ENCODE measurements at regions not wholly inside any gene's neighbourhood (a gene's known extent, or its start where the extent isn't known, plus 50 kb on each side); places are given as distances from the start of the nearest gene placed in this dataset.

- TF ChIP-seq EZH2phosphoT487 (IDR thresholded peaks at IDR 0.05; ENCODE audit: low read depth) (no peak), CTCF (IDR thresholded peaks at IDR 0.05; ENCODE audit: low read depth, low read length) (no peak)
- H3K9ac ChIP-seq (ENCODE audit: low read length), result no peak overlapping the region
- H3K4me3 ChIP-seq (ENCODE audit: low read length), result no peak overlapping the region
- H3K79me2 ChIP-seq (ENCODE audit: low read length), result no peaks in the 10 kb centered on the region
- no peaks in the 10 kb centered on the region for H4K20me1 ChIP-seq (ENCODE audit: insufficient read depth, low read length)
- H3K9me3 ChIP-seq (ENCODE audit: insufficient read depth, low read length), result no peaks in the 10 kb centered on the region
- no peak overlapping the region for H3K4me2 ChIP-seq (ENCODE audit: low read length)
- H3K4me1 ChIP-seq (ENCODE audit: low read length), result no peaks in the 10 kb centered on the region
- H3K36me3 ChIP-seq (replicated peaks; ENCODE audit: low read depth, low read length), result no peaks in the 10 kb centered on the region
- H2AFZ ChIP-seq (ENCODE audit: low read depth, low read length), result no peak overlapping the region
- H3K27me3 ChIP-seq (ENCODE audit: low read depth, low read length), result peaks cover 17% of the 10 kb centered on the region
- H3K27ac ChIP-seq (ENCODE audit: low read length), result no peak overlapping the region
These were observed 325.2 kb downstream of the MN1 start for GRCh38 chr22:27476318-27476717.

- TF ChIP-seq CTCF (IDR thresholded peaks at IDR 0.05; ENCODE audit: low read depth, low read length), result no peak
- no peak for TF ChIP-seq EZH2phosphoT487 (IDR thresholded peaks at IDR 0.05; ENCODE audit: low read depth)
- no peak overlapping the region for H3K4me3 ChIP-seq (ENCODE audit: low read length)
- H3K4me1 ChIP-seq (ENCODE audit: low read length), result no peaks in the 10 kb centered on the region
- no peak overlapping the region for H3K4me2 ChIP-seq (ENCODE audit: low read length)
- no peaks in the 10 kb centered on the region for H3K9me3 ChIP-seq (ENCODE audit: insufficient read depth, low read length)
- H3K79me2 ChIP-seq (ENCODE audit: low read length), result no peaks in the 10 kb centered on the region
- no peaks in the 10 kb centered on the region for H3K36me3 ChIP-seq (replicated peaks; ENCODE audit: low read depth, low read length)
- no peak overlapping the region for H3K9ac ChIP-seq (ENCODE audit: low read length)
- H4K20me1 ChIP-seq (ENCODE audit: insufficient read depth, low read length), result no peaks in the 10 kb centered on the region
- no peak overlapping the region for H2AFZ ChIP-seq (ENCODE audit: low read depth, low read length)
- H3K27me3 ChIP-seq (ENCODE audit: low read depth, low read length), result peaks cover 17% of the 10 kb centered on the region
- no peak overlapping the region for H3K27ac ChIP-seq (ENCODE audit: low read length)
These were observed 324.8 kb downstream of the MN1 start for GRCh38 chr22:27476729-27477128.

GRCh38 chr22:27477171-27477570, 324.4 kb downstream of the MN1 start:
- H4K20me1 ChIP-seq (ENCODE audit: insufficient read depth, low read length), result no peaks in the 10 kb centered on the region
- no peaks in the 10 kb centered on the region for H3K4me1 ChIP-seq (ENCODE audit: low read length)
- H3K79me2 ChIP-seq (ENCODE audit: low read length), result no peaks in the 10 kb centered on the region

GRCh38 chr22:27480487-27480886, 321.1 kb downstream of the MN1 start:
- Histone ChIP-seq H3K4me1 (ENCODE audit: low read length) (no peaks in the 10 kb centered on the region), H3K4me2 (ENCODE audit: low read length) (no peak overlapping the region), H3K79me2 (ENCODE audit: low read length) (no peaks in the 10 kb centered on the region), H2AFZ (ENCODE audit: low read depth, low read length) (no peak overlapping the region), H3K27me3 (ENCODE audit: low read depth, low read length) (peaks cover 17% of the 10 kb centered on the region), H3K4me3 (ENCODE audit: low read length) (no peak overlapping the region), H3K36me3 (replicated peaks; ENCODE audit: low read depth, low read length) (no peaks in the 10 kb centered on the region), H3K27ac (ENCODE audit: low read length) (no peak overlapping the region), H4K20me1 (ENCODE audit: insufficient read depth, low read length) (no peaks in the 10 kb centered on the region), H3K9me3 (ENCODE audit: insufficient read depth, low read length) (no peaks in the 10 kb centered on the region), H3K9ac (ENCODE audit: low read length) (no peak overlapping the region)
- TF ChIP-seq EZH2phosphoT487 (IDR thresholded peaks at IDR 0.05; ENCODE audit: low read depth) (no peak), CTCF (IDR thresholded peaks at IDR 0.05; ENCODE audit: low read depth, low read length) (no peak)

More at GRCh38 chr22:27477171-27477570, 324.4 kb downstream of the MN1 start:
- Histone ChIP-seq H2AFZ (ENCODE audit: low read depth, low read length) (no peak overlapping the region), H3K27ac (ENCODE audit: low read length) (no peak overlapping the region), H3K4me2 (ENCODE audit: low read length) (no peak overlapping the region), H3K4me3 (ENCODE audit: low read length) (no peak overlapping the region), H3K9ac (ENCODE audit: low read length) (no peak overlapping the region), H3K27me3 (ENCODE audit: low read depth, low read length) (peaks cover 17% of the 10 kb centered on the region), H3K9me3 (ENCODE audit: insufficient read depth, low read length) (no peaks in the 10 kb centered on the region), H3K36me3 (replicated peaks; ENCODE audit: low read depth, low read length) (no peaks in the 10 kb centered on the region)
- TF ChIP-seq CTCF (IDR thresholded peaks at IDR 0.05; ENCODE audit: low read depth, low read length), result no peak
- TF ChIP-seq EZH2phosphoT487 (IDR thresholded peaks at IDR 0.05; ENCODE audit: low read depth), result no peak
